ENCODE measurements at regions not wholly inside any gene's neighbourhood (a gene's known extent, or its start where the extent isn't known, plus 50 kb on each side); places are given as distances from the start of the nearest gene placed in this dataset.

GRCh38 chr2:8597094-8597493, 84.8 kb upstream of the ID2 start:
- Histone ChIP-seq H3K4me3 (ENCODE audit: low read length) (no peak overlapping the region), H3K27ac (ENCODE audit: low read length) (no peak overlapping the region), H2AFZ (ENCODE audit: low read depth, low read length) (no peak overlapping the region), H3K9me3 (ENCODE audit: low read length) (no peaks in the 10 kb centered on the region), H3F3A (ENCODE audit: insufficient read depth, low read length, poor library complexity, severe bottlenecking) (no peaks in the 10 kb centered on the region), H4K20me1 (ENCODE audit: insufficient read depth) (no peaks in the 10 kb centered on the region), H3K36me3 (ENCODE audit: insufficient read depth, low read length) (no peaks in the 10 kb centered on the region), H3K79me2 (replicated peaks; ENCODE audit: insufficient read depth, low read length) (no peaks in the 10 kb centered on the region), H3K27me3 (ENCODE audit: insufficient read depth, low read depth, low read length) (no peaks in the 10 kb centered on the region), H3K4me2 (ENCODE audit: low read length) (no peak overlapping the region), H3K9ac (ENCODE audit: low read length) (no peak overlapping the region), H3K9me2 (ENCODE audit: insufficient read depth, low read length) (no peaks in the 10 kb centered on the region)
- TF ChIP-seq TAF1 (IDR thresholded peaks at IDR 0.05; ENCODE audit: low read depth) (no peak), EP300 (conservative IDR thresholded peaks at IDR 0.05; ENCODE audit: poor library complexity, severe bottlenecking) (no peak), POLR2AphosphoS5 (IDR thresholded peaks at IDR 0.05) (no peak), REST (IDR thresholded peaks at IDR 0.05; ENCODE audit: borderline replicate concordance) (no peak), MXI1 (conservative IDR thresholded peaks at IDR 0.05; ENCODE audit: poor library complexity, severe bottlenecking) (no peak), SMC3 (conservative IDR thresholded peaks at IDR 0.05; ENCODE audit: poor library complexity) (no peak)

GRCh38 chr2:8597559-8598225, 84.2 kb upstream of the ID2 start:
- TF ChIP-seq REST (IDR thresholded peaks at IDR 0.05; ENCODE audit: borderline replicate concordance) (no peak), MXI1 (conservative IDR thresholded peaks at IDR 0.05; ENCODE audit: poor library complexity, severe bottlenecking) (no peak), SMC3 (conservative IDR thresholded peaks at IDR 0.05; ENCODE audit: poor library complexity) (no peak), EP300 (conservative IDR thresholded peaks at IDR 0.05; ENCODE audit: poor library complexity, severe bottlenecking) (no peak), POLR2AphosphoS5 (IDR thresholded peaks at IDR 0.05) (no peak), CTCF (IDR thresholded peaks at IDR 0.05; ENCODE audit: poor library complexity, severe bottlenecking) (no peak), TAF1 (IDR thresholded peaks at IDR 0.05; ENCODE audit: low read depth) (no peak), RAD21 (conservative IDR thresholded peaks at IDR 0.05) (no peak), EZH2 (IDR thresholded peaks at IDR 0.05; ENCODE audit: borderline replicate concordance, insufficient read depth, low read length, poor library complexity, severe bottlenecking) (no peak)
- Histone ChIP-seq H2AFZ (ENCODE audit: low read depth, low read length) (no peak overlapping the region), H3K27me3 (ENCODE audit: insufficient read depth, low read depth, low read length) (no peaks in the 10 kb centered on the region), H4K20me1 (ENCODE audit: insufficient read depth) (no peaks in the 10 kb centered on the region), H3F3A (ENCODE audit: insufficient read depth, low read length, poor library complexity, severe bottlenecking) (no peaks in the 10 kb centered on the region), H3K9ac (ENCODE audit: low read length) (no peak overlapping the region), H3K79me2 (replicated peaks; ENCODE audit: insufficient read depth, low read length) (no peaks in the 10 kb centered on the region), H3K9me2 (ENCODE audit: insufficient read depth, low read length) (no peaks in the 10 kb centered on the region), H3K9me3 (ENCODE audit: low read length) (no peaks in the 10 kb centered on the region), H3K4me3 (ENCODE audit: low read length) (no peak overlapping the region), H3K36me3 (ENCODE audit: insufficient read depth, low read length) (no peaks in the 10 kb centered on the region), H3K27ac (ENCODE audit: low read length) (no peak overlapping the region), H3K4me2 (ENCODE audit: low read length) (no peak overlapping the region)

Data from neural cell (in vitro differentiated cells).